Stimulated activated CD4-positive, alpha-beta T cell treated with anti-CD3 and anti-CD28 coated beads, Interleukin-4, amount 100 ng/mL, for 24 hours (primary cell): ENCODE measurements at regions not wholly inside any gene's neighbourhood (a gene's known extent, or its start where the extent isn't known, plus 50 kb on each side); places are given as distances from the start of the nearest gene placed in this dataset.

Source experiments
- DNase-seq: peaks from one replicate; pipeline ENCODE4 v3.0.0-alpha.2; 2020

DNA sequence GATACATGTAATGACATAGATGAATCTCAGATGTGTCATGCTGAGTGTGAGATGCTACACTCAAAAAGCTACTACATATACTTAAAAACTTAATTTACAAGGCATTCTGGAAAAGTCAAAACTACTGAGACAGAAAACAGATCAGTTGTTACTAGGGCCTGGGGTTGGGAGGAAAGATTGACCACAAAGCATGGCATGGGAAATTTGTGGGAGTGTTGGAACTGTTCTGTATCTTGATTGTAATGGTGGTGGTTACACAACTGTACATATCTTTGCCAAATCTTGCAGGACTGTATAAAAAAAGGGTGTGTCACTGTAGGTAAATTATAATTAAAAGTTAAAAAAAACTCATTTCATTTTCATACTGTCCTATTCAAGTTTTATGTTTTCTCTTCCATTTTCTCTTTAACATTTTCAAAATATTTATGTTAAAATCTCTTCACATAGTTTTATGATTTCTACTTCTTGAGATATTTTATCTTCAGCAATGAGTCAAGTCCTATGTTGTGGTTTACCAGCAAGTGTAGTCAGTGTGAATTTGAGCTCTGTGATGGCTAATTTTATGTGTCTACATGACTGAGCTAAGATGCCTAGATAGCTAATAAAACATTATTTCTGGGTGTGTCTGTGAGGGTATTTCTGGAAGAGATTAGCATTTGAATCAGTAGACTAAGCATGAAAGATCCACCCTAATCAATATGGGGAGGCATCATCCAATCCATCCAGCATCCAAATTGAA lies 58.6 kb upstream of the VRK2 start:
- no peak for DNase-seq

- no peak for DNase-seq
Observed at GRCh38 chr2:57990118-57990725, 56.4 kb upstream of the VRK2 start.
